ENCODE measurements at regions not wholly inside any gene's neighbourhood (a gene's known extent, or its start where the extent isn't known, plus 50 kb on each side); places are given as distances from the start of the nearest gene placed in this dataset.

- H3K9ac ChIP-seq (ENCODE audit: low read length) = no peak overlapping the region
- H3K36me3 ChIP-seq (ENCODE audit: insufficient read depth, low read length) = no peaks in the 10 kb centered on the region
- no peaks in the 10 kb centered on the region for H3F3A ChIP-seq (ENCODE audit: insufficient read depth, low read length)
- H3K27me3 ChIP-seq (ENCODE audit: insufficient read depth, low read length) = no peaks in the 10 kb centered on the region
- no peaks in the 10 kb centered on the region for H3K9me3 ChIP-seq (ENCODE audit: low read length)
- no peak overlapping the region for H3K4me3 ChIP-seq (ENCODE audit: low read depth, low read length, poor library complexity, severe bottlenecking)
- no peaks in the 10 kb centered on the region for H4K20me1 ChIP-seq (ENCODE audit: insufficient read depth, low read length)
- H3K4me1 ChIP-seq (ENCODE audit: insufficient read depth, low read length, severe bottlenecking) = no peaks in the 10 kb centered on the region
- H3K4me2 ChIP-seq (ENCODE audit: low read length) = no peak overlapping the region
- H2AFZ ChIP-seq (ENCODE audit: low read length) = no peak overlapping the region
- no peak overlapping the region for H3K27ac ChIP-seq (ENCODE audit: low read depth, low read length, poor library complexity, severe bottlenecking)
- TF ChIP-seq EZH2 (IDR thresholded peaks at IDR 0.05; ENCODE audit: borderline replicate concordance, low read length) = no peak
- TF ChIP-seq CTCF (IDR thresholded peaks at IDR 0.05; ENCODE audit: low read length) = no peak
- H3K79me2 ChIP-seq (ENCODE audit: insufficient read depth, low read length) = no peaks in the 10 kb centered on the region
- H3K9me2 ChIP-seq (ENCODE audit: low read depth, low read length) = no peaks in the 10 kb centered on the region
Observed at GRCh38 chr9:108070861-108071260, 581.3 kb upstream of the KLF4 start.

GRCh38 chr9:108069991-108070390, 580.4 kb upstream of the KLF4 start:
- H3K9me3 ChIP-seq (ENCODE audit: low read length) = no peaks in the 10 kb centered on the region
- H3K9me2 ChIP-seq (ENCODE audit: low read depth, low read length) = no peaks in the 10 kb centered on the region
- H3K79me2 ChIP-seq (ENCODE audit: insufficient read depth, low read length) = no peaks in the 10 kb centered on the region
- H3K36me3 ChIP-seq (ENCODE audit: insufficient read depth, low read length) = no peaks in the 10 kb centered on the region
- no peak overlapping the region for H3K4me2 ChIP-seq (ENCODE audit: low read length)
- no peaks in the 10 kb centered on the region for H3F3A ChIP-seq (ENCODE audit: insufficient read depth, low read length)
- H3K4me1 ChIP-seq (ENCODE audit: insufficient read depth, low read length, severe bottlenecking) = no peaks in the 10 kb centered on the region
- no peak overlapping the region for H2AFZ ChIP-seq (ENCODE audit: low read length)
- H3K4me3 ChIP-seq (ENCODE audit: low read depth, low read length, poor library complexity, severe bottlenecking) = no peak overlapping the region
- H3K9ac ChIP-seq (ENCODE audit: low read length) = no peak overlapping the region
- TF ChIP-seq CTCF (IDR thresholded peaks at IDR 0.05; ENCODE audit: low read length) (no peak), EZH2 (IDR thresholded peaks at IDR 0.05; ENCODE audit: borderline replicate concordance, low read length) (no peak)
- H3K27ac ChIP-seq (ENCODE audit: low read depth, low read length, poor library complexity, severe bottlenecking) = no peak overlapping the region
- no peaks in the 10 kb centered on the region for H3K27me3 ChIP-seq (ENCODE audit: insufficient read depth, low read length)
- H4K20me1 ChIP-seq (ENCODE audit: insufficient read depth, low read length) = no peaks in the 10 kb centered on the region

- no peaks in the 10 kb centered on the region for H3K9me2 ChIP-seq (ENCODE audit: low read depth, low read length)
- H4K20me1 ChIP-seq (ENCODE audit: insufficient read depth, low read length) = no peaks in the 10 kb centered on the region
- H2AFZ ChIP-seq (ENCODE audit: low read length) = no peak overlapping the region
- TF ChIP-seq EZH2 (IDR thresholded peaks at IDR 0.05; ENCODE audit: borderline replicate concordance, low read length) = no peak
- no peak for TF ChIP-seq CTCF (IDR thresholded peaks at IDR 0.05; ENCODE audit: low read length)
- H3K79me2 ChIP-seq (ENCODE audit: insufficient read depth, low read length) = no peaks in the 10 kb centered on the region
- no peaks in the 10 kb centered on the region for H3K36me3 ChIP-seq (ENCODE audit: insufficient read depth, low read length)
- no peak overlapping the region for H3K4me3 ChIP-seq (ENCODE audit: low read depth, low read length, poor library complexity, severe bottlenecking)
- no peak overlapping the region for H3K27ac ChIP-seq (ENCODE audit: low read depth, low read length, poor library complexity, severe bottlenecking)
- H3K4me2 ChIP-seq (ENCODE audit: low read length) = no peak overlapping the region
- no peaks in the 10 kb centered on the region for H3K27me3 ChIP-seq (ENCODE audit: insufficient read depth, low read length)
- H3F3A ChIP-seq (ENCODE audit: insufficient read depth, low read length) = no peaks in the 10 kb centered on the region
- no peaks in the 10 kb centered on the region for H3K4me1 ChIP-seq (ENCODE audit: insufficient read depth, low read length, severe bottlenecking)
- H3K9me3 ChIP-seq (ENCODE audit: low read length) = no peaks in the 10 kb centered on the region
- H3K9ac ChIP-seq (ENCODE audit: low read length) = no peak overlapping the region
Observed at GRCh38 chr9:108062680-108063079, 573.1 kb upstream of the KLF4 start.

All from OCI-LY1 (cell line).